Hematopoietic multipotent progenitor cell treated with erythropoietin and hydrocortisone succinate and interleukin-3 and kit ligand, for 6 days (in vitro differentiated cells): ENCODE measurements at regions not wholly inside any gene's neighbourhood (a gene's known extent, or its start where the extent isn't known, plus 50 kb on each side); places are given as distances from the start of the nearest gene placed in this dataset.

Source experiments
- DNase-seq: peaks from one replicate; pipeline ENCODE4 v3.0.0-alpha.2; 2015

DNA sequence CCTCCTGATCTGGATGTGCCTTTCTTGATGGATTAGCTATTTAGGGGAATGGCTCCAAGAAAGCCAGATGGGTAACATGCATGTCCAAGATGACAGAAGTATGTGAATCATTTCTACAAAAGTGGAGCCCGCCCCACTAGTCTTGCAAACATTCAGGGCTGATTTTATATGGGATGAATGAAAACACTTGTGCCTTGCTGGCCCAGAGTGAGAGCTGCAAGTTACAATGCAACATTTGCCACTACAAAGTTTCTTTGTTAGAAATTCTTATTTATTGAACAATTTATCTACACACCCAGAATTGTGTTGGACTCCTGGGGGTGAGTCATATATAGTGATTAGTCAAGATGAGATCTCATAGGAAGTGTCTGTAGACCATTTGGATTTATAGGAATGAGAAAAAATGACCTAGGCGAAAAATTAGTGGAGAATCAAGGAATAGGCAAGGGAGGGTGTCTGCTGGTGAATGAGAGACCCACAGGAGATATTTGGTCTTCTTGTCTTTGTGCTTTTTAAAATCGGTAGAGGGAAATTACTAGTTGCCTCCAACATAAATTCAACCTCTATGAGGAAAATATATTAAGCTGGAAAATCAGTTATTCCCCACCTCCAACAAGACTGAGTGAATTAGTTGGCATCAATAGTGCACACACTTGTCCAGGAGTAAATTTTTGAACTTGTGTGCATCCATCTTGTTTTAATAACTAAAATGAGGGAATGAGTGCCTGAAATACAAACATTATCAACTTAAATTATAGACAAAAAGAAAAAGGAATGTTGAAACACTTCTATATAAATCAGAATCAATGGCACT, 53.5 kb upstream of the DCBLD2 start:
- DNase-seq: no peak

DNA sequence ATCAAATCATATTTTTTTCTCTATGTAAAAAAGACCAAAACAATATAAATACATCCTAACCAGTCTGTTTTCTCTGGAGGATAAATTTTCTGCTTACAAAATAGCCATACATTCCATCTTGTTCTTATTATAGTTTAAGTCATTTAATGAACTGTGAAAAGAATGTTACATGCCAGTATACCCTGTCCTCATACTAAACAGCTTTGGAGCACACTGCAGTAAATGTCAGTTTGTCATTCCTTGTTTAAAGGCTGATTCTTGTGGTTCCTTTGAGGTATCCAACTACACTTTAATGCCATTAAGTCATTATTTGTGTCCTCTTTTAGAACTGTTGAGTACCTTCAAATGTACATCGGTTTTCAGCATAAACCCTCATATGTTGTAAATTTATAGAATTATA, 52.7 kb upstream of the DCBLD2 start:
- no peak for DNase-seq

DNA sequence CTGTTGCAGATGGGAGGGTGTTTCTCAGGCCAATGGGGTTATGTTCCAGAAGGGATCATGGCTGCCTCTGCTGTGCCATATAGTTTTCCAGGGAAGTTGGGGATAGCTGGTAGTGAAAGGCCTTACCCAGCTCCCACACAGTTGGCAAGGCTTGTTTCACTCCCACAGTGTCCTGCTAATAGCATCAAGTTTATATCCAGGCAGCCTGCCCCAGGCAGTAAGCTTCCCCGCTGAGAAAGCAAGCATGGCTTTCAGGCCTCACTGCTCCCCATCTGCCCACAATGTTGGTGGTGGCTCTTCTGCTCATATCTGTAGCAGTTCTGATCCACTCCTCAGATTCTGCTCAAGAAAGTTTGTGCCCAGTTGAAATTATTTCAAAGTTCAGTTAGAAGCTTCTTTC, 50.9 kb upstream of the DCBLD2 start:
- DNase-seq: no peak
